HG03095 (cell line): ENCODE measurements at regions not wholly inside any gene's neighbourhood (a gene's known extent, or its start where the extent isn't known, plus 50 kb on each side); places are given as distances from the start of the nearest gene placed in this dataset.
A peak's percentile ranks its signal among the peaks of the same experiment; 100 is the strongest.

Source experiments
- ATAC-seq: cut with Tn5 transposase; IDR thresholded peaks from one replicate; pipeline ENCODE4 v1.9.1; 2021; ENCODE audit warnings: moderate library complexity; ENCODE audit not compliant: unreplicated experiment

GRCh38 chr21:38988509-38989378, 183.0 kb downstream of the ETS2 start:
- no peak for ATAC-seq

- ATAC-seq, result no peak
These were observed 182.1 kb downstream of the ETS2 start for GRCh38 chr21:38987633-38988508.

- no peak for ATAC-seq
These were observed 181.3 kb downstream of the ETS2 start for GRCh38 chr21:38986806-38987632.

- ATAC-seq, result no peak
These were observed 180.7 kb downstream of the ETS2 start for GRCh38 chr21:38986406-38986805.

GRCh38 chr21:38985568-38986378, 180.0 kb downstream of the ETS2 start:
- peak; percentile 55 for ATAC-seq

GRCh38 chr21:38984982-38985567, 179.3 kb downstream of the ETS2 start:
- no peak for ATAC-seq

GRCh38 chr21:38984568-38984967, 178.8 kb downstream of the ETS2 start:
- ATAC-seq, result no peak

- no peak for ATAC-seq
These were observed 177.8 kb downstream of the ETS2 start for GRCh38 chr21:38983560-38983959.

- no peak for ATAC-seq
These were observed 177.1 kb downstream of the ETS2 start for GRCh38 chr21:38982804-38983203.

GRCh38 chr21:38982096-38982495, 176.4 kb downstream of the ETS2 start:
- no peak for ATAC-seq

- no peak for ATAC-seq
These were observed 174.9 kb downstream of the ETS2 start for GRCh38 chr21:38980416-38981313.

- no peak for ATAC-seq
These were observed 173.8 kb downstream of the ETS2 start for GRCh38 chr21:38979271-38980121.

GRCh38 chr21:38976900-38977299, 171.2 kb downstream of the ETS2 start:
- ATAC-seq, result no peak

- ATAC-seq, result no peak
These were observed 167.8 kb downstream of the ETS2 start for GRCh38 chr21:38973552-38973951.

GRCh38 chr21:38972078-38972477, 166.3 kb downstream of the ETS2 start:
- ATAC-seq, result no peak

GRCh38 chr21:38970765-38971164, 165.0 kb downstream of the ETS2 start:
- ATAC-seq, result no peak

- no peak for ATAC-seq
These were observed 163.3 kb downstream of the ETS2 start for GRCh38 chr21:38968887-38969543.
